Stomach (tissue), 4 donors: ENCODE measurements at regions not wholly inside any gene's neighbourhood (a gene's known extent, or its start where the extent isn't known, plus 50 kb on each side); places are given as distances from the start of the nearest gene placed in this dataset.

ENCODE experiments used
- CTCF ChIP-seq, 7 experiments: fragments of 450-650 bp in 4 of 7; fragments of 200-600 bp in 3 of 7; sonication (generic) in 3 of 7; IDR thresholded peaks; one replicate each; pipeline ENCODE4 v1.5.1; 2016 to 2019; ENCODE audit warnings: antibody characterized with exemption in 7 of 7, control low read depth in 2 of 7, mild to moderate bottlenecking in 1 of 7
- EP300 ChIP-seq: sonication (generic); formaldehyde crosslinking; IDR thresholded peaks from one replicate; pipeline ENCODE4 v1.6.1; 2017; ENCODE audit warnings: antibody characterized with exemption
- POLR2A ChIP-seq, 4 donors: fragments of 450-650 bp; IDR thresholded peaks; one replicate each; pipeline ENCODE4 v1.6.1; 2016; ENCODE audit warnings: antibody characterized with exemption in 4 of 4, control low read depth in 2 of 4, mild to moderate bottlenecking in 1 of 4, moderate library complexity in 1 of 4
- POLR2AphosphoS5 ChIP-seq, 3 donors: sonication (generic); formaldehyde crosslinking; IDR thresholded peaks; one replicate each; pipeline ENCODE4 v1.6.1; 2016; ENCODE audit warnings: antibody characterized with exemption in 3 of 3

DNA sequence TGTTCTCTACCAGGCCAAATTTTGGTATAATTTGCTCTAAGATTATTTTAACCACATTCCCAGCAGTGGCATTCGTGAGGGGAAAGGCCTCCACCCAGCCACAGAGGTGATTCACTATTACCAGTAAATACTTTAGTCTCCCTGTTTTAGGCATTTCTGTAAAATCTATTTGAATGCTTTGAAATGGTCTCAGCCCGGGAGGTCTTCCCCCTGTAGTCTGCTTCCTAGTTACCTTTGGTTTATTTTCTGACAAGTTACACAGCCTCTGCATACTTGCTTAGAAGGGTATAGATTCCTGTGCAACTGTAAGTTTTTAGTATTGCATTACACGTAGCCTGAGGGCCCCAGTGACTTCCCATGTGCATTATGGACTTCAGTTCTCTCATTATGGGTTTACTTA, 248.7 kb downstream of the C6orf118 start:
- TF ChIP-seq CTCF (IDR thresholded peaks at IDR 0.05) (no peak), POLR2A (IDR thresholded peaks at IDR 0.05) (no peak), POLR2AphosphoS5 (IDR thresholded peaks at IDR 0.05) (no peak), EP300 (no peak)
